WTC11 (cell line): ENCODE measurements at regions not wholly inside any gene's neighbourhood (a gene's known extent, or its start where the extent isn't known, plus 50 kb on each side); places are given as distances from the start of the nearest gene placed in this dataset.

Experiments
- ATAC-seq: fragments of 200-7000 bp; cut with Tn5 transposase; 2 replicates; pipeline ENCODE4 v1.10.0; 2021; ENCODE audit warnings: mild to moderate bottlenecking, moderate library complexity
- CTCF ChIA-PET: fragments of 300-600 bp; sonication (Branson Sonifier 250); formaldehyde crosslinking; loops from one replicate; lab custom pipeline; 2021; ENCODE audit warnings: antibody characterized with exemption; lab: Charles Lee
- POLR2A ChIA-PET: fragments of 350-600 bp; sonication (Branson Sonifier 250); formaldehyde crosslinking; loops from one replicate; lab custom pipeline; 2021; ENCODE audit warnings: antibody characterized with exemption; lab: Charles Lee
- DNase-seq: peaks from one replicate; pipeline ENCODE4 v3.0.0; 2021; ENCODE audit warnings: low spot score
- H3K27ac Mint-ChIP-seq: 2 replicates; pipeline ENCODE4 v1.8.0; 2021; ENCODE audit warnings: mixed read lengths
- H3K27me3 Mint-ChIP-seq: 2 replicates; pipeline ENCODE4 v1.8.0; 2021; ENCODE audit warnings: low read depth, mild to moderate bottlenecking, moderate library complexity, mixed read lengths
- H3K36me3 Mint-ChIP-seq: 2 replicates; pipeline ENCODE4 v1.8.0; 2021; ENCODE audit warnings: mixed read lengths
- H3K4me1 Mint-ChIP-seq: 2 replicates; pipeline ENCODE4 v1.8.0; 2022; ENCODE audit warnings: mixed read lengths
- H3K4me3 Mint-ChIP-seq: 2 replicates; pipeline ENCODE4 v1.8.0; 2021; ENCODE audit warnings: mild to moderate bottlenecking, moderate library complexity, mixed read lengths
- H3K9me3 Mint-ChIP-seq: 2 replicates; pipeline ENCODE4 v1.8.0; 2021; ENCODE audit warnings: mixed read lengths
- ELF4 ChIP-seq: sonication (generic); formaldehyde crosslinking; IDR thresholded peaks from 2 replicates; pipeline ENCODE4 v1.8.1; 2022; ENCODE audit warnings: low read depth, mild to moderate bottlenecking, moderate library complexity, missing genetic modification reagents
- HMGA2 ChIP-seq: fragments of 250-450 bp; sonication (Bioruptor Pico); IDR thresholded peaks from 2 replicates; pipeline ENCODE4 v1.4.0; 2021; ENCODE audit warnings: mild to moderate bottlenecking, moderate library complexity
- IRF2 ChIP-seq: sonication (generic); formaldehyde crosslinking; IDR thresholded peaks from 2 replicates; pipeline ENCODE4 v1.8.0; 2022; ENCODE audit warnings: low read depth, missing genetic modification reagents, borderline replicate concordance
- JUN ChIP-seq: sonication (generic); formaldehyde crosslinking; IDR thresholded peaks from 2 replicates; pipeline ENCODE4 v1.8.0; 2023; ENCODE audit warnings: mild to moderate bottlenecking, missing genetic modification reagents
- KAT7 ChIP-seq: sonication (generic); formaldehyde crosslinking; IDR thresholded peaks from 2 replicates; pipeline ENCODE4 v1.8.1; 2023; ENCODE audit warnings: missing genetic modification reagents, mild to moderate bottlenecking, borderline replicate concordance
- MYBL2 ChIP-seq: sonication (generic); formaldehyde crosslinking; IDR thresholded peaks from 2 replicates; pipeline ENCODE4 v1.8.1; 2023; ENCODE audit warnings: mild to moderate bottlenecking, moderate library complexity, missing genetic modification reagents
- NFE2L1 ChIP-seq: sonication (generic); formaldehyde crosslinking; IDR thresholded peaks from 2 replicates; pipeline ENCODE4 v1.8.1; 2023; ENCODE audit warnings: missing genetic modification reagents
- NR3C1 ChIP-seq: sonication (generic); formaldehyde crosslinking; conservative IDR thresholded peaks from 2 replicates; pipeline ENCODE4 v1.8.1; 2023; ENCODE audit warnings: low read depth, mild to moderate bottlenecking, missing genetic modification reagents
- RELA ChIP-seq: sonication (generic); formaldehyde crosslinking; IDR thresholded peaks from 2 replicates; pipeline ENCODE4 v1.8.1; 2022; ENCODE audit warnings: missing genetic modification reagents, mild to moderate bottlenecking, borderline replicate concordance
- RORB ChIP-seq: fragments of 250-450 bp; sonication (Bioruptor Pico); IDR thresholded peaks from 2 replicates; pipeline ENCODE4 v1.9.0; 2021; ENCODE audit warnings: mild to moderate bottlenecking
- ZNF263 ChIP-seq: sonication (generic); formaldehyde crosslinking; IDR thresholded peaks from 2 replicates; pipeline ENCODE4 v1.8.1; 2022; ENCODE audit warnings: low read depth, mild to moderate bottlenecking, moderate library complexity, missing genetic modification reagents
- ZNF396 ChIP-seq: fragments of 250-450 bp; sonication (Bioruptor Pico); IDR thresholded peaks from 2 replicates; pipeline ENCODE4 v1.8.0; 2021; ENCODE audit warnings: mild to moderate bottlenecking, moderate library complexity, borderline replicate concordance
- TF ChIP-seq, protein P1 (sequence below): sonication (generic); formaldehyde crosslinking; IDR thresholded peaks from 2 replicates; pipeline ENCODE4 v1.8.0; 2023; ENCODE audit warnings: missing genetic modification reagents
- TF ChIP-seq, protein P2 (sequence below): sonication (generic); formaldehyde crosslinking; conservative IDR thresholded peaks from 2 replicates; pipeline ENCODE4 v1.8.1; 2022; ENCODE audit warnings: mild to moderate bottlenecking, missing genetic modification reagents
- TF ChIP-seq, protein P3 (sequence below): fragments of 250-450 bp; sonication (Bioruptor Pico); IDR thresholded peaks from 2 replicates; pipeline ENCODE4 v1.9.0; 2021; ENCODE audit warnings: mild to moderate bottlenecking
- TF ChIP-seq, protein P4 (sequence below): fragments of 250-450 bp; sonication (Bioruptor Pico); IDR thresholded peaks from 2 replicates; pipeline ENCODE4 v1.9.0; 2021; ENCODE audit warnings: moderate library complexity, mild to moderate bottlenecking, inconsistent platforms, borderline replicate concordance
- TF ChIP-seq, protein P5 (sequence below): sonication (generic); formaldehyde crosslinking; conservative IDR thresholded peaks from 2 replicates; pipeline ENCODE4 v1.8.1; 2023; ENCODE audit warnings: mild to moderate bottlenecking, low read depth, missing genetic modification reagents, moderate library complexity
- TF ChIP-seq, protein P6 (sequence below): fragments of 250-450 bp; sonication (Bioruptor Pico); IDR thresholded peaks from 2 replicates; pipeline ENCODE4 v2.1.2; 2022; ENCODE audit warnings: mild to moderate bottlenecking, moderate library complexity
- TF ChIP-seq, protein P7 (sequence below): sonication (generic); formaldehyde crosslinking; IDR thresholded peaks from 2 replicates; pipeline ENCODE4 v1.8.0; 2022; ENCODE audit warnings: mild to moderate bottlenecking, missing genetic modification reagents
- TF ChIP-seq, protein P8 (sequence below): sonication (generic); formaldehyde crosslinking; IDR thresholded peaks from 2 replicates; pipeline ENCODE4 v1.8.0; 2023; ENCODE audit warnings: missing genetic modification reagents, mild to moderate bottlenecking, borderline replicate concordance

DNA sequence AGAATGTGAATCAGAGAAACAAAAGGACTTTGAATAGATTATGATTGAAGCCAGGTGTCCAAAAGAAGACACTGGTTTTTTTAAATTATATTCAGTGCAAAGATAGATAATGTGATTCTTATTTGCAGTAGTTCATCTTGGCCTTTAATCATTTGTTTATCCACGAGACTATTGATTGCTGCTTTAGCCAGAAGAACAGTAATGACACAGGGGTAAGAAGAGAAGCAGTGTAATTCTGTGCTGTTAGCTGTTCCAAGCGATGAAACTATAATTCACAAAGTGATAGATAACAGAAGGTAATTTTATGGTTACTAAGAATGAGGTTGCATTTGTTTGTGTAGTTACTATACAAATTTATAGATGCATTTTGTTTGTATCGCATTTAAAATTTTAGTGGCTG, 311.6 kb downstream of the MZT1 start:
- no peak overlapping the region for H3K27ac Mint-ChIP-seq
- CTCF ChIA-PET = no interaction called here
- peaks cover 4% of the 10 kb centered on the region for H3K4me1 Mint-ChIP-seq
- DNase-seq = no peak
- H3K4me3 Mint-ChIP-seq = no peak overlapping the region
- H3K9me3 Mint-ChIP-seq = no peaks in the 10 kb centered on the region
- H3K36me3 Mint-ChIP-seq = no peaks in the 10 kb centered on the region
- H3K27me3 Mint-ChIP-seq = no peaks in the 10 kb centered on the region
- TF ChIP-seq HMGA2 (CRISPR knock-in tag) = no peak
- no peak for TF ChIP-seq IRF2
- TF ChIP-seq ZNF263 (CRISPR knock-in tag) = no peak
- no peak for TF ChIP-seq NFE2L1 (CRISPR knock-in tag)
- TF ChIP-seq, all 79 proteins: peak for 0
- no peak for ATAC-seq
- POLR2A ChIA-PET = no interaction called here

DNA sequence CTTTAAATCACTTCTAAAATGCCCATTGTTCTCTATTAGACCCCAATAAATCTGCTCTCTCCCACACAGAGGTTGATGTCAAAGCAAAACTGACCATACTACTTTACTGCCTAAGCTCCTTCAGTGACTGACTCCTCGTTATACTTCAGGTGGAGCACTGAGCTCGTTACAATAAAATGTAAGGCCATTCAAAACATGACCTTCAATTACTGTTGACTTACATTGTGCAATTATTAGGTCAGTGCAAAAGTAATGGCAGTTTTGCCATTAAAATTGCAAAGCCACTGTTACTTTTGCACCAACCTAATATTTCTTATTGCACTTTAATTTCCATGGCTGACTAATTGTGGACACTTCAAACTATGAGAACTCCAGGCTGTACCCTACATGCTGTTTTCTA, 314.9 kb downstream of the MZT1 start:
- TF ChIP-seq, protein P1, sequence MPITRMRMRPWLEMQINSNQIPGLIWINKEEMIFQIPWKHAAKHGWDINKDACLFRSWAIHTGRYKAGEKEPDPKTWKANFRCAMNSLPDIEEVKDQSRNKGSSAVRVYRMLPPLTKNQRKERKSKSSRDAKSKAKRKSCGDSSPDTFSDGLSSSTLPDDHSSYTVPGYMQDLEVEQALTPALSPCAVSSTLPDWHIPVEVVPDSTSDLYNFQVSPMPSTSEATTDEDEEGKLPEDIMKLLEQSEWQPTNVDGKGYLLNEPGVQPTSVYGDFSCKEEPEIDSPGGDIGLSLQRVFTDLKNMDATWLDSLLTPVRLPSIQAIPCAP = no peak
- no peak for TF ChIP-seq NR3C1
- TF ChIP-seq, protein P2, sequence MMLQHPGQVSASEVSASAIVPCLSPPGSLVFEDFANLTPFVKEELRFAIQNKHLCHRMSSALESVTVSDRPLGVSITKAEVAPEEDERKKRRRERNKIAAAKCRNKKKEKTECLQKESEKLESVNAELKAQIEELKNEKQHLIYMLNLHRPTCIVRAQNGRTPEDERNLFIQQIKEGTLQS = no peak
- no peak for TF ChIP-seq ELF4 (CRISPR knock-in tag)
- TF ChIP-seq RORB (CRISPR knock-in tag) = no peak
- TF ChIP-seq, protein P3, sequence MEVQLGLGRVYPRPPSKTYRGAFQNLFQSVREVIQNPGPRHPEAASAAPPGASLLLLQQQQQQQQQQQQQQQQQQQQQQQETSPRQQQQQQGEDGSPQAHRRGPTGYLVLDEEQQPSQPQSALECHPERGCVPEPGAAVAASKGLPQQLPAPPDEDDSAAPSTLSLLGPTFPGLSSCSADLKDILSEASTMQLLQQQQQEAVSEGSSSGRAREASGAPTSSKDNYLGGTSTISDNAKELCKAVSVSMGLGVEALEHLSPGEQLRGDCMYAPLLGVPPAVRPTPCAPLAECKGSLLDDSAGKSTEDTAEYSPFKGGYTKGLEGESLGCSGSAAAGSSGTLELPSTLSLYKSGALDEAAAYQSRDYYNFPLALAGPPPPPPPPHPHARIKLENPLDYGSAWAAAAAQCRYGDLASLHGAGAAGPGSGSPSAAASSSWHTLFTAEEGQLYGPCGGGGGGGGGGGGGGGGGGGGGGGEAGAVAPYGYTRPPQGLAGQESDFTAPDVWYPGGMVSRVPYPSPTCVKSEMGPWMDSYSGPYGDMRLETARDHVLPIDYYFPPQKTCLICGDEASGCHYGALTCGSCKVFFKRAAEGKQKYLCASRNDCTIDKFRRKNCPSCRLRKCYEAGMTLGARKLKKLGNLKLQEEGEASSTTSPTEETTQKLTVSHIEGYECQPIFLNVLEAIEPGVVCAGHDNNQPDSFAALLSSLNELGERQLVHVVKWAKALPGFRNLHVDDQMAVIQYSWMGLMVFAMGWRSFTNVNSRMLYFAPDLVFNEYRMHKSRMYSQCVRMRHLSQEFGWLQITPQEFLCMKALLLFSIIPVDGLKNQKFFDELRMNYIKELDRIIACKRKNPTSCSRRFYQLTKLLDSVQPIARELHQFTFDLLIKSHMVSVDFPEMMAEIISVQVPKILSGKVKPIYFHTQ (CRISPR knock-in tag) = no peak
- TF ChIP-seq, protein P4, sequence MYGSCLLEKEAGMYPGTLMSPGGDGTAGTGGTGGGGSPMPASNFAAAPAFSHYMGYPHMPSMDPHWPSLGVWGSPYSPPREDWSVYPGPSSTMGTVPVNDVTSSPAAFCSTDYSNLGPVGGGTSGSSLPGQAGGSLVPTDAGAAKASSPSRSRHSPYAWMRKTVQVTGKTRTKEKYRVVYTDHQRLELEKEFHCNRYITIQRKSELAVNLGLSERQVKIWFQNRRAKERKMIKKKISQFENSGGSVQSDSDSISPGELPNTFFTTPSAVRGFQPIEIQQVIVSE (CRISPR knock-in tag) = no peak
- TF ChIP-seq, protein P5, sequence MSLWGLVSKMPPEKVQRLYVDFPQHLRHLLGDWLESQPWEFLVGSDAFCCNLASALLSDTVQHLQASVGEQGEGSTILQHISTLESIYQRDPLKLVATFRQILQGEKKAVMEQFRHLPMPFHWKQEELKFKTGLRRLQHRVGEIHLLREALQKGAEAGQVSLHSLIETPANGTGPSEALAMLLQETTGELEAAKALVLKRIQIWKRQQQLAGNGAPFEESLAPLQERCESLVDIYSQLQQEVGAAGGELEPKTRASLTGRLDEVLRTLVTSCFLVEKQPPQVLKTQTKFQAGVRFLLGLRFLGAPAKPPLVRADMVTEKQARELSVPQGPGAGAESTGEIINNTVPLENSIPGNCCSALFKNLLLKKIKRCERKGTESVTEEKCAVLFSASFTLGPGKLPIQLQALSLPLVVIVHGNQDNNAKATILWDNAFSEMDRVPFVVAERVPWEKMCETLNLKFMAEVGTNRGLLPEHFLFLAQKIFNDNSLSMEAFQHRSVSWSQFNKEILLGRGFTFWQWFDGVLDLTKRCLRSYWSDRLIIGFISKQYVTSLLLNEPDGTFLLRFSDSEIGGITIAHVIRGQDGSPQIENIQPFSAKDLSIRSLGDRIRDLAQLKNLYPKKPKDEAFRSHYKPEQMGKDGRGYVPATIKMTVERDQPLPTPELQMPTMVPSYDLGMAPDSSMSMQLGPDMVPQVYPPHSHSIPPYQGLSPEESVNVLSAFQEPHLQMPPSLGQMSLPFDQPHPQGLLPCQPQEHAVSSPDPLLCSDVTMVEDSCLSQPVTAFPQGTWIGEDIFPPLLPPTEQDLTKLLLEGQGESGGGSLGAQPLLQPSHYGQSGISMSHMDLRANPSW = no peak
- TF ChIP-seq ZNF396 (CRISPR knock-in tag) = no peak
- TF ChIP-seq MYBL2 (CRISPR knock-in tag) = no peak
- TF ChIP-seq RELA (CRISPR knock-in tag) = no peak
- no peak for TF ChIP-seq ZNF263 (CRISPR knock-in tag)
- TF ChIP-seq, protein P6, sequence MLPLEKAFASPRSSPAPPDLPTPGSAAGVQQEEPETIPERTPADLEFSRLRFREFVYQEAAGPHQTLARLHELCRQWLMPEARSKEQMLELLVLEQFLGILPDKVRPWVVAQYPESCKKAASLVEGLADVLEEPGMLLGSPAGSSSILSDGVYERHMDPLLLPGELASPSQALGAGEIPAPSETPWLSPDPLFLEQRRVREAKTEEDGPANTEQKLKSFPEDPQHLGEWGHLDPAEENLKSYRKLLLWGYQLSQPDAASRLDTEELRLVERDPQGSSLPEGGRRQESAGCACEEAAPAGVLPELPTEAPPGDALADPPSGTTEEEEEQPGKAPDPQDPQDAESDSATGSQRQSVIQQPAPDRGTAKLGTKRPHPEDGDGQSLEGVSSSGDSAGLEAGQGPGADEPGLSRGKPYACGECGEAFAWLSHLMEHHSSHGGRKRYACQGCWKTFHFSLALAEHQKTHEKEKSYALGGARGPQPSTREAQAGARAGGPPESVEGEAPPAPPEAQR (CRISPR knock-in tag) = no peak
- TF ChIP-seq, protein P7, sequence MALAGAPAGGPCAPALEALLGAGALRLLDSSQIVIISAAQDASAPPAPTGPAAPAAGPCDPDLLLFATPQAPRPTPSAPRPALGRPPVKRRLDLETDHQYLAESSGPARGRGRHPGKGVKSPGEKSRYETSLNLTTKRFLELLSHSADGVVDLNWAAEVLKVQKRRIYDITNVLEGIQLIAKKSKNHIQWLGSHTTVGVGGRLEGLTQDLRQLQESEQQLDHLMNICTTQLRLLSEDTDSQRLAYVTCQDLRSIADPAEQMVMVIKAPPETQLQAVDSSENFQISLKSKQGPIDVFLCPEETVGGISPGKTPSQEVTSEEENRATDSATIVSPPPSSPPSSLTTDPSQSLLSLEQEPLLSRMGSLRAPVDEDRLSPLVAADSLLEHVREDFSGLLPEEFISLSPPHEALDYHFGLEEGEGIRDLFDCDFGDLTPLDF (CRISPR knock-in tag) = no peak
- TF ChIP-seq JUN (CRISPR knock-in tag) = no peak
- TF ChIP-seq, protein P8, sequence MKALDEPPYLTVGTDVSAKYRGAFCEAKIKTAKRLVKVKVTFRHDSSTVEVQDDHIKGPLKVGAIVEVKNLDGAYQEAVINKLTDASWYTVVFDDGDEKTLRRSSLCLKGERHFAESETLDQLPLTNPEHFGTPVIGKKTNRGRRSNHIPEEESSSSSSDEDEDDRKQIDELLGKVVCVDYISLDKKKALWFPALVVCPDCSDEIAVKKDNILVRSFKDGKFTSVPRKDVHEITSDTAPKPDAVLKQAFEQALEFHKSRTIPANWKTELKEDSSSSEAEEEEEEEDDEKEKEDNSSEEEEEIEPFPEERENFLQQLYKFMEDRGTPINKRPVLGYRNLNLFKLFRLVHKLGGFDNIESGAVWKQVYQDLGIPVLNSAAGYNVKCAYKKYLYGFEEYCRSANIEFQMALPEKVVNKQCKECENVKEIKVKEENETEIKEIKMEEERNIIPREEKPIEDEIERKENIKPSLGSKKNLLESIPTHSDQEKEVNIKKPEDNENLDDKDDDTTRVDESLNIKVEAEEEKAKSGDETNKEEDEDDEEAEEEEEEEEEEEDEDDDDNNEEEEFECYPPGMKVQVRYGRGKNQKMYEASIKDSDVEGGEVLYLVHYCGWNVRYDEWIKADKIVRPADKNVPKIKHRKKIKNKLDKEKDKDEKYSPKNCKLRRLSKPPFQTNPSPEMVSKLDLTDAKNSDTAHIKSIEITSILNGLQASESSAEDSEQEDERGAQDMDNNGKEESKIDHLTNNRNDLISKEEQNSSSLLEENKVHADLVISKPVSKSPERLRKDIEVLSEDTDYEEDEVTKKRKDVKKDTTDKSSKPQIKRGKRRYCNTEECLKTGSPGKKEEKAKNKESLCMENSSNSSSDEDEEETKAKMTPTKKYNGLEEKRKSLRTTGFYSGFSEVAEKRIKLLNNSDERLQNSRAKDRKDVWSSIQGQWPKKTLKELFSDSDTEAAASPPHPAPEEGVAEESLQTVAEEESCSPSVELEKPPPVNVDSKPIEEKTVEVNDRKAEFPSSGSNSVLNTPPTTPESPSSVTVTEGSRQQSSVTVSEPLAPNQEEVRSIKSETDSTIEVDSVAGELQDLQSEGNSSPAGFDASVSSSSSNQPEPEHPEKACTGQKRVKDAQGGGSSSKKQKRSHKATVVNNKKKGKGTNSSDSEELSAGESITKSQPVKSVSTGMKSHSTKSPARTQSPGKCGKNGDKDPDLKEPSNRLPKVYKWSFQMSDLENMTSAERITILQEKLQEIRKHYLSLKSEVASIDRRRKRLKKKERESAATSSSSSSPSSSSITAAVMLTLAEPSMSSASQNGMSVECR (CRISPR knock-in tag) = no peak
- TF ChIP-seq KAT7 = no peak
- Mint-ChIP-seq H3K36me3 (no peaks in the 10 kb centered on the region), H3K27me3 (no peaks in the 10 kb centered on the region), H3K4me1 (peaks cover 6% of the 10 kb centered on the region), H3K4me3 (no peak overlapping the region), H3K9me3 (no peaks in the 10 kb centered on the region), H3K27ac (no peak overlapping the region)
- CTCF ChIA-PET = no interaction called here
- no peak for DNase-seq
- ATAC-seq = no peak
- POLR2A ChIA-PET = no interaction called here
